ENCODE measurements at regions not wholly inside any gene's neighbourhood (a gene's known extent, or its start where the extent isn't known, plus 50 kb on each side); places are given as distances from the start of the nearest gene placed in this dataset.

DNA sequence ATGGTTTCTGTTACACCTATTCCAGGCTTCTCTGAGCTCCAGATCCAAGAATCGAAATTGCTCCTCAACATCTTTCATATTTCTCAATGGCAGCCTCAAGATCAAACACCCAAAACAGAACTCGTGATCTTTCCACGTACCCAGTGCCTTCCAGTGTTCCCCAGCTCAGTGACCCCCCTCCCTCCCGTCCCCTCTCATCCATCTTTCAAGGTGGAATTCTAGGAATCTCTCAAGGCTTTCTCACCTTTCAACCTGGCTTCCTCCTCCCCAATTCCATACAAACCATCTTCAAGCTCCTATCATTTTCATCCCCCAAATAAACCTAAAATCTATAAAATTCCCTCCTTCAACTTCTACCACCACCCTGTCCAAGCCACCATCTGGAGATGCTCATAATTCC, 615.3 kb downstream of the BNC2 start:
- Histone ChIP-seq H3K27ac (no peak overlapping the region), H3K9me3 (no peaks in the 10 kb centered on the region), H3K27me3 (replicated peaks; ENCODE audit: insufficient read depth) (no peaks in the 10 kb centered on the region), H3K4me1 (ENCODE audit: control insufficient read depth in 1 of 2, low read depth in 2 of 2) (no peaks in the 10 kb centered on the region), H3K4me3 (no peak overlapping the region), H3K36me3 (no peaks in the 10 kb centered on the region)
- DNase-seq (ENCODE audit: low spot score) (no peak), ATAC-seq (ENCODE audit: insufficient number of reproducible peaks, low FRiP score, low read depth) (no peak)
- TF ChIP-seq, protein P1, sequence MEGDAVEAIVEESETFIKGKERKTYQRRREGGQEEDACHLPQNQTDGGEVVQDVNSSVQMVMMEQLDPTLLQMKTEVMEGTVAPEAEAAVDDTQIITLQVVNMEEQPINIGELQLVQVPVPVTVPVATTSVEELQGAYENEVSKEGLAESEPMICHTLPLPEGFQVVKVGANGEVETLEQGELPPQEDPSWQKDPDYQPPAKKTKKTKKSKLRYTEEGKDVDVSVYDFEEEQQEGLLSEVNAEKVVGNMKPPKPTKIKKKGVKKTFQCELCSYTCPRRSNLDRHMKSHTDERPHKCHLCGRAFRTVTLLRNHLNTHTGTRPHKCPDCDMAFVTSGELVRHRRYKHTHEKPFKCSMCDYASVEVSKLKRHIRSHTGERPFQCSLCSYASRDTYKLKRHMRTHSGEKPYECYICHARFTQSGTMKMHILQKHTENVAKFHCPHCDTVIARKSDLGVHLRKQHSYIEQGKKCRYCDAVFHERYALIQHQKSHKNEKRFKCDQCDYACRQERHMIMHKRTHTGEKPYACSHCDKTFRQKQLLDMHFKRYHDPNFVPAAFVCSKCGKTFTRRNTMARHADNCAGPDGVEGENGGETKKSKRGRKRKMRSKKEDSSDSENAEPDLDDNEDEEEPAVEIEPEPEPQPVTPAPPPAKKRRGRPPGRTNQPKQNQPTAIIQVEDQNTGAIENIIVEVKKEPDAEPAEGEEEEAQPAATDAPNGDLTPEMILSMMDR (IDR thresholded peaks at IDR 0.05) = no peak

DNA sequence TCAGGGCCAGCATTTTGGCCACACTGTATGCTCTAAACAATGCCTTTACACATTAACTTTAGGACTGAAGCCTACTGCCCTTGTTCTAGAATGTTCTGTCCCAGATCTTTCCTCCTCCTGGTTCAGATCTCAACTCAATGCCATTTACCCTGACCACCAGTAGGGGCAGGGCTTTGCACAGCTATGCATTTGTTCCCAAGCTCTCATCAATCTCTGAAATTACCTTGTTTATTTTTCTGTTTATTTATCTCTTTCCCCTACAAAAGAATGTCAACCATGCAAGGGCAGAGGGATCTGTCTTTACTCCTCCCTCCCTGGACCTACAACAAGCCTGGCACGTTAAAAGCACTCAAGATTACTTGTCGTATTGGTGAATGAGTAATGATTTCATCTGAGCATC, 612.9 kb downstream of the BNC2 start:
- ATAC-seq (ENCODE audit: insufficient number of reproducible peaks, low FRiP score, low read depth) = no peak
- no peak overlapping the region for H3K27ac ChIP-seq

DNA sequence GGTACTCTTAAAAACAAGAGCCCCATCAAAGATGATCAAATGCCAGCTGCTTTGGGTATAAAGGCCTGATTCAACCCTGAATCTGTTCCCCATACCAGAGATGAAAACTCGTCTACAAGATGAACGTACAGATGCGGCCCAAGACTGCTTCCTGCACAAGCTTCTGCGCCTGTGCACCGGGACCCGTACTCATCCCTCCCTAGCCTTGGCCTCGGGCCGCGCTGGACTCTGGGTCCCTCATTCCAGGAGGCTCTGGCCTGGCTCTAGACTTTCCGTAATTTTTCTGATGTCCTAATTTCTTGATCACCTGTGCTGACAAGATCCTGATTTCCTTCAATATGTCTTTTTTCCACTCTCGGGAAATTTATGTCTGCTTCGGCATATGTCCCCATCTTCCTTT, 612.3 kb downstream of the BNC2 start:
- Histone ChIP-seq H3K27ac (no peak overlapping the region), H3K9me3 (no peaks in the 10 kb centered on the region), H3K4me1 (ENCODE audit: control insufficient read depth in 1 of 2, low read depth in 2 of 2) (no peaks in the 10 kb centered on the region), H3K36me3 (no peaks in the 10 kb centered on the region), H3K27me3 (replicated peaks; ENCODE audit: insufficient read depth) (no peaks in the 10 kb centered on the region), H3K4me3 (no peak overlapping the region)
- DNase-seq (ENCODE audit: low spot score) (no peak), ATAC-seq (ENCODE audit: insufficient number of reproducible peaks, low FRiP score, low read depth) (no peak)
- TF ChIP-seq, protein P1 (IDR thresholded peaks at IDR 0.05) = no peak

More for the DNA sequence above, 612.9 kb downstream of the BNC2 start:
- no peak for DNase-seq (ENCODE audit: low spot score)
- Histone ChIP-seq H3K36me3 (no peaks in the 10 kb centered on the region), H3K27me3 (replicated peaks; ENCODE audit: insufficient read depth) (no peaks in the 10 kb centered on the region), H3K4me3 (no peak overlapping the region), H3K4me1 (ENCODE audit: control insufficient read depth in 1 of 2, low read depth in 2 of 2) (no peaks in the 10 kb centered on the region), H3K9me3 (no peaks in the 10 kb centered on the region)
- TF ChIP-seq, protein P1 (IDR thresholded peaks at IDR 0.05) = no peak

DNA sequence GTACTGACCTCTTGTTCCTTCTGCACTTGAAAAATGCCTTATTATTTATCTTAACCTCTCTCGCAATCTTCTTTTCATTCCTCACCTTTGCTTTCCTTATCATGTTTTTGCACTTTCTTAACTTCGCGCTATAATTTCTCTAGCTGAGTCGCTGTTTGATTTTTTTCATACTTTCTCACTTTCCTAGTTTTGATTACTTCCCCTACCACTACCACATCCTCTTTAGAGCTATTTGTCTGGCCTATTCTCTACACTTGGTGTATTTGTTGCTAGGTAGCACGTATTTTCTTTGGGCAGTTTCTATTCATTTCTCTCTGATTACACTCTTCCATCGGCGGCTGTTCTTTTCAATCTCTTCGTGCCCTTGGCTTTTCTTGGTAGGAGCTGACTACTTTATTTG, 611.8 kb downstream of the BNC2 start:
- no peak for ATAC-seq (ENCODE audit: insufficient number of reproducible peaks, low FRiP score, low read depth)
- TF ChIP-seq, protein P1 (IDR thresholded peaks at IDR 0.05) = no peak

DNA sequence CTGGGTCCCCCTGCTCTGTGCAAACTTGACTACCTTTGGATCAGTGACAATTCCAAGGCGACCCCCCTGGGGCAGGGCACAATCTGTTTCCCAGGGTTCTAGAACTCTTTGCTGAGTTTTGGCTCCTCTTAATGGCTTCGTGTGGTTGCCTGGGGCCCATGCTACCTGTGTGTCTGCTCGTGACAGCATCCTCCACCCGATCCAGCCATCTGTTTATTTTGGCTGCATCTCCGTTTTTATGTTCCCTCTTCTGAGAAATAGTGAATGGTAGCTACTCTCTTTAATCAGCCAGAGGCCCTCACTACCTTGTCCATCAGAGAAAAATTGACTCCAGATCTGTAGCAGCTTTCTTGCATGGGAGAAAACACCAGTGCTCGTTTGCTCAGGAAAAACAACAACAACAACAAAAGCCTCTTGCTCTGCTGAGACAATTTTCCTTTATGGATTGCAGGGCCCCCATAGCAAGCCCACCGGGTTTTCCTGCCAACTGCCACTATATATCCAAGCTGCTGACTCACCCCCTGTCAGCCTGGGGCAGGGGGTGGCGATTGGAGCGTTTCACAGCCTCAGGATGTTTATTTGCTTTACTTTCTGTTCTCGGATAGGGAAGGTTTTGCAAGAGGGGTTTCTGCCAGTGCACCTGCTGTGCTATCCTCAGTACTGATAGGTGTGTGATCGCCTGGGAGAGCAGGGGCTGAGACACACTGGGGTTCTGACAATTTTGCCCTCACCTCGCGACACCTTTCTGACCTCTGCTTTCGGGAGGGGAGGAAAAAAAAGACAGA, 607.8 kb downstream of the BNC2 start:
- Histone ChIP-seq H3K4me3 (no peak overlapping the region), H3K27me3 (replicated peaks; ENCODE audit: insufficient read depth) (no peaks in the 10 kb centered on the region), H3K36me3 (no peaks in the 10 kb centered on the region), H3K27ac (no peak overlapping the region), H3K9me3 (no peaks in the 10 kb centered on the region), H3K4me1 (ENCODE audit: control insufficient read depth in 1 of 2, low read depth in 2 of 2) (peaks cover 0 to 12% of the 10 kb centered on the region in 2 donors)
- no peak for DNase-seq (ENCODE audit: low spot score)
- ATAC-seq (ENCODE audit: insufficient number of reproducible peaks, low FRiP score, low read depth) = no peak
- TF ChIP-seq, protein P1 (IDR thresholded peaks at IDR 0.05) = no peak

More for the DNA sequence above, 611.8 kb downstream of the BNC2 start:
- no peaks in the 10 kb centered on the region for H3K9me3 ChIP-seq
- no peaks in the 10 kb centered on the region for H3K36me3 ChIP-seq
- H3K27ac ChIP-seq = no peak overlapping the region
- H3K4me1 ChIP-seq (ENCODE audit: control insufficient read depth in 1 of 2, low read depth in 2 of 2) = no peaks in the 10 kb centered on the region
- H3K4me3 ChIP-seq = no peak overlapping the region
- H3K27me3 ChIP-seq (replicated peaks; ENCODE audit: insufficient read depth) = no peaks in the 10 kb centered on the region
- DNase-seq (ENCODE audit: low spot score) = no peak

Data from thoracic aorta (tissue), 2 donors.